Prostate gland (tissue), 2 donors: ENCODE measurements at regions not wholly inside any gene's neighbourhood (a gene's known extent, or its start where the extent isn't known, plus 50 kb on each side); places are given as distances from the start of the nearest gene placed in this dataset.

Experiments
- DNase-seq: peaks from one replicate; pipeline ENCODE4 v3.0.0-alpha.2; 2019; ENCODE audit warnings: low spot score
- H3K27ac ChIP-seq, 2 donors: fragments of 200-600 bp; sonication (generic); 2 replicates each; pipeline ENCODE4 v1.5.1; 2017 to 2019
- H3K27me3 ChIP-seq: fragments of 200-600 bp; sonication (generic); replicated peaks from 2 replicates; pipeline ENCODE4 v1.5.1; 2019; ENCODE audit not compliant: insufficient read depth
- H3K36me3 ChIP-seq, 2 donors: fragments of 200-600 bp; sonication (generic); 1 replicate in 1 of 2; 2 replicates in 1 of 2; pipeline versions ENCODE4 v1.5.1 to v1.8.1; 2017 to 2019
- H3K4me1 ChIP-seq: fragments of 200-600 bp; sonication (generic); replicated peaks from 2 replicates; pipeline ENCODE4 v1.5.1; 2019
- H3K4me3 ChIP-seq, 2 donors: fragments of 200-600 bp; sonication (generic); 2 replicates each; pipeline ENCODE4 v1.5.1; 2017 to 2019
- H3K9me3 ChIP-seq: fragments of 200-600 bp; sonication (generic); 2 replicates; pipeline ENCODE4 v1.5.1; 2017
- CTCF ChIP-seq, 4 experiments: fragments of 200-600 bp in 2 of 4; fragments of 450-650 bp in 2 of 4; sonication (generic) in 2 of 4; IDR thresholded peaks; 1 replicate in 3 of 4; 2 replicates in 1 of 4; pipeline ENCODE4 v1.5.1; 2016 to 2019; ENCODE audit warnings: antibody characterized with exemption in 4 of 4, mild to moderate bottlenecking in 2 of 4, moderate library complexity in 2 of 4
- POLR2A ChIP-seq: fragments of 450-650 bp; IDR thresholded peaks from one replicate; pipeline ENCODE4 v1.6.1; 2016; ENCODE audit warnings: antibody characterized with exemption, mild to moderate bottlenecking
- POLR2AphosphoS5 ChIP-seq: sonication (generic); formaldehyde crosslinking; IDR thresholded peaks from one replicate; pipeline ENCODE4 v1.6.1; 2017; ENCODE audit warnings: antibody characterized with exemption
- WGBS: methylation state at CpG from one replicate; pipeline ENCODE4 v1.1.5; 2018; 5-methylcytosine and 5-hydroxymethylcytosine counted together
- intact Hi-C: fragments of 100-400 bp; cut with DNase I; formaldehyde crosslinking; loops from one replicate; pipeline ENCODE4 v1.14.2; 2022

- Histone ChIP-seq H3K27me3 (no peaks in the 10 kb centered on the region), H3K4me1 (no peaks in the 10 kb centered on the region), H3K4me3 (no peak overlapping the region), H3K9me3 (no peaks in the 10 kb centered on the region), H3K36me3 (no peaks in the 10 kb centered on the region), H3K27ac (no peak overlapping the region)
- DNase-seq = no peak
- TF ChIP-seq POLR2AphosphoS5 = no peak
- TF ChIP-seq POLR2A = no peak
- no peak for TF ChIP-seq CTCF (IDR thresholded peaks at IDR 0.05)
- WGBS = 90% methylated on average over 12 of the region's 12 CpGs
- intact Hi-C loops = no loop called here
Measured at GRCh38 chr20:60649541-60649940, 602.5 kb upstream of the CDH4 start.

GRCh38 chr20:60650087-60650486 lies 602.0 kb upstream of the CDH4 start:
- peaks cover 2% of the 10 kb centered on the region for H3K27me3 ChIP-seq
- WGBS = 94% methylated on average over 10 of the region's 10 CpGs

GRCh38 chr20:60652046-60652445 lies 600.0 kb upstream of the CDH4 start:
- no peak overlapping the region for H3K4me3 ChIP-seq
- H3K4me1 ChIP-seq = no peaks in the 10 kb centered on the region
- no peak for DNase-seq
- 57% methylated on average over 2 of the region's 2 CpGs for WGBS
- TF ChIP-seq CTCF (IDR thresholded peaks at IDR 0.05) (no peak), POLR2A (no peak), POLR2AphosphoS5 (no peak)
- H3K27ac ChIP-seq = no peak overlapping the region
- H3K27me3 ChIP-seq = peaks cover 2% of the 10 kb centered on the region
- no peaks in the 10 kb centered on the region for H3K36me3 ChIP-seq
- intact Hi-C loops = no loop called here
- no peaks in the 10 kb centered on the region for H3K9me3 ChIP-seq

More at GRCh38 chr20:60650087-60650486, 602.0 kb upstream of the CDH4 start:
- no peaks in the 10 kb centered on the region for H3K36me3 ChIP-seq
- no peak for DNase-seq
- no peaks in the 10 kb centered on the region for H3K4me1 ChIP-seq
- H3K27ac ChIP-seq = no peak overlapping the region
- TF ChIP-seq POLR2A (no peak), POLR2AphosphoS5 (no peak), CTCF (IDR thresholded peaks at IDR 0.05) (no peak)
- intact Hi-C loops = no loop called here
- H3K4me3 ChIP-seq = no peak overlapping the region
- H3K9me3 ChIP-seq = no peaks in the 10 kb centered on the region

- intact Hi-C loops = no loop called here
- Histone ChIP-seq H3K27ac (no peak overlapping the region), H3K36me3 (no peaks in the 10 kb centered on the region), H3K4me3 (no peak overlapping the region), H3K27me3 (peaks cover 2% of the 10 kb centered on the region), H3K9me3 (no peaks in the 10 kb centered on the region), H3K4me1 (no peaks in the 10 kb centered on the region)
- DNase-seq = no peak
- WGBS = 93% methylated on average over 4 of the region's 4 CpGs
- TF ChIP-seq CTCF (IDR thresholded peaks at IDR 0.05) (no peak), POLR2A (no peak), POLR2AphosphoS5 (no peak)
Measured at GRCh38 chr20:60652615-60653014, 599.4 kb upstream of the CDH4 start.

GRCh38 chr20:60653111-60653845 lies 598.8 kb upstream of the CDH4 start:
- no peaks in the 10 kb centered on the region for H3K9me3 ChIP-seq
- H3K36me3 ChIP-seq = no peaks in the 10 kb centered on the region
- WGBS = 54% methylated on average over 2 of the region's 2 CpGs
- intact Hi-C loops = no loop called here
- H3K4me3 ChIP-seq = no peak overlapping the region
- no peak for TF ChIP-seq POLR2AphosphoS5
- no peak for TF ChIP-seq POLR2A
- no peak for DNase-seq
- peaks cover 2% of the 10 kb centered on the region for H3K27me3 ChIP-seq
- H3K4me1 ChIP-seq = no peaks in the 10 kb centered on the region
- no peak overlapping the region for H3K27ac ChIP-seq
